Natural killer cell treated with Interleukin-12 subunit alpha and Interleukin-12 subunit beta and Interleukin-15 and Interleukin-18, amount 100 ng/mL, for 72 hours (primary cell): ENCODE measurements at regions not wholly inside any gene's neighbourhood (a gene's known extent, or its start where the extent isn't known, plus 50 kb on each side); places are given as distances from the start of the nearest gene placed in this dataset.
"Not testable (repeated sequence)": the region's sequence is repeated elsewhere in the genome, so short reads cannot be mapped to it uniquely, and the experiment has no call there.

Source experiments
- ATAC-seq, 2 donors: fragments of 150-1000 bp; cut with Tn5 transposase in 1 of 2; sonication (Bioruptor Pico), chemical (Tn5 transposase) in 1 of 2; 2 replicates each; pipeline ENCODE4 v1.10.0; 2021
- DNase-seq: peaks from one replicate; pipeline ENCODE4 v3.0.0; 2022; ENCODE audit warnings: low spot score
- H3K27ac Mint-ChIP-seq, 2 donors: 1 replicate in 1 of 2; 2 replicates in 1 of 2; pipeline ENCODE4 v1.8.0; 2022; ENCODE audit warnings: mixed read lengths in 2 of 2, mild to moderate bottlenecking in 1 of 2, moderate library complexity in 1 of 2
- H3K27me3 Mint-ChIP-seq, 2 donors: 1 replicate in 1 of 2; 2 replicates in 1 of 2; pipeline ENCODE4 v1.8.0; 2022; ENCODE audit warnings: mixed read lengths in 2 of 2
- H3K36me3 Mint-ChIP-seq: one replicate; pipeline ENCODE4 v1.8.0; 2022; ENCODE audit warnings: mixed read lengths
- H3K4me1 Mint-ChIP-seq, 2 donors: 1 replicate in 1 of 2; 2 replicates in 1 of 2; pipeline ENCODE4 v1.8.0; 2022; ENCODE audit warnings: low read depth in 2 of 2, mixed read lengths in 2 of 2, mild to moderate bottlenecking in 1 of 2
- H3K4me3 Mint-ChIP-seq: one replicate; pipeline ENCODE4 v1.8.0; 2022; ENCODE audit warnings: mixed read lengths
- H3K9me3 Mint-ChIP-seq: 2 replicates; pipeline ENCODE4 v1.8.0; 2022; ENCODE audit warnings: mixed read lengths

GRCh38 chr1:244140420-244140819 lies 89.3 kb downstream of the ZBTB18 start:
- no peak for ATAC-seq
- Mint-ChIP-seq H3K4me1 (peaks cover 0 to 9% of the 10 kb centered on the region in 2 donors), H3K27me3 (peaks cover 16 to 37% of the 10 kb centered on the region in 2 donors), H3K27ac (no peak overlapping the region), H3K9me3 (no peaks in the 10 kb centered on the region), H3K36me3 (no peaks in the 10 kb centered on the region), H3K4me3 (no peak overlapping the region)
- no peak for DNase-seq

DNA sequence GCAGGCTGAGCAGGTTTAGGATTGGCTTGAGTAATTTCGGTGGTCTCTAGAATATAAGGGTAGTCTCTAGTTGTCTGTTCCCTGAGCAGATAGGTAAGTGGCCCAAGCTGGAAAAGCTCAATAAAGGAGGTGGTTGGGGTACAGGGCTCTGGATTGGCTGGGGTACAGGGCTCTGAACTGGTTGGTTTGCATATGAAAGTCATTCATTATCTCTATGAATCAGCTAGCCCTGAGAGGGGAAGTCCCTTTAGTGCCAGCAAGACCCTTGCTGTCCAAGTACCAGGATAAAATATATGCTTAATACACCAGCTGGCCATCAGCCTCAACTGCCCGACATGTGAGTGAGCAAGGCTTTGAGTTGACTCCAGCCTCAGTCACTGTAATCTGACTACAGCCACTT lies 93.0 kb downstream of the ZBTB18 start:
- H3K27me3 Mint-ChIP-seq: peaks cover 13 to 51% of the 10 kb centered on the region in 2 donors
- H3K9me3 Mint-ChIP-seq: no peaks in the 10 kb centered on the region
- no peaks in the 10 kb centered on the region for H3K4me1 Mint-ChIP-seq
- no peak overlapping the region for H3K4me3 Mint-ChIP-seq
- H3K27ac Mint-ChIP-seq: no peak overlapping the region
- DNase-seq (no peak), ATAC-seq (peak in 1 of 2 donors; percentile 20)
- H3K36me3 Mint-ChIP-seq: no peaks in the 10 kb centered on the region

- Mint-ChIP-seq H3K4me3 (no peak overlapping the region), H3K4me1 (no peaks in the 10 kb centered on the region), H3K9me3 (no peaks in the 10 kb centered on the region), H3K27ac (no peak overlapping the region), H3K36me3 (no peaks in the 10 kb centered on the region), H3K27me3 (peaks cover 7 to 16% of the 10 kb centered on the region in 2 donors)
- DNase-seq (no peak), ATAC-seq (no peak)
Observed at GRCh38 chr1:244150071-244150470, 99.0 kb downstream of the ZBTB18 start.

DNA sequence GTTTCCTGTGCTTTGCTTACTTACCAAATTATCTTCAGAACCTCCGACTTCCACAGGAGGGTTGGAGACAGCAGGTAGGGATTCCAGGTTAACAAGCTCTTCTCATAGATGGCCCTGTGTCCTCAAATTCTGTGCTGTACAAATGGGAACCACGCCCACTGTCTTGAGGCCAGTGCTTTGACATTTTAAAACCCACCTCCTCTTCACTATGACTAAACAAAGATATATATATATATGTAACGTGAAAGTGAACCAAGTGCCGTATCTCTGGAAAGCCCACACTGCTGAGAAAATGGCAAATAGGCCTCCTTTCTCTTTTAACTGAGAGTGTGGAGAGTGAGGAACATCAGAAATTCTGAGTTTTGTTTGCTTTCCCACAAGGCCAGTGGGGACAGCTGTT lies 99.6 kb downstream of the ZBTB18 start:
- Mint-ChIP-seq H3K4me3 (no peak overlapping the region), H3K36me3 (no peaks in the 10 kb centered on the region), H3K9me3 (no peaks in the 10 kb centered on the region), H3K27me3 (peaks cover 8 to 14% of the 10 kb centered on the region in 2 donors), H3K27ac (no peak overlapping the region), H3K4me1 (no peaks in the 10 kb centered on the region)
- ATAC-seq (no peak), DNase-seq (no peak)

- Mint-ChIP-seq H3K4me3 (no peak overlapping the region), H3K27ac (no peak overlapping the region), H3K4me1 (no peaks in the 10 kb centered on the region), H3K27me3 (peaks cover 10 to 16% of the 10 kb centered on the region in 2 donors), H3K36me3 (no peaks in the 10 kb centered on the region), H3K9me3 (no peaks in the 10 kb centered on the region)
- no peak for DNase-seq
- no peak for ATAC-seq
Observed at GRCh38 chr1:244151537-244151936, 100.5 kb downstream of the ZBTB18 start.

GRCh38 chr1:244154508-244154871 lies 103.4 kb downstream of the ZBTB18 start:
- Mint-ChIP-seq H3K4me3 (no peak overlapping the region), H3K36me3 (no peaks in the 10 kb centered on the region), H3K27ac (no peak overlapping the region), H3K9me3 (no peaks in the 10 kb centered on the region), H3K4me1 (no peaks in the 10 kb centered on the region), H3K27me3 (peaks cover 10 to 19% of the 10 kb centered on the region in 2 donors)
- no peak for DNase-seq
- no peak for ATAC-seq

GRCh38 chr1:244154872-244155531 lies 103.9 kb downstream of the ZBTB18 start:
- no peaks in the 10 kb centered on the region for H3K9me3 Mint-ChIP-seq
- no peaks in the 10 kb centered on the region for H3K4me1 Mint-ChIP-seq
- H3K4me3 Mint-ChIP-seq: no peak overlapping the region
- peak; percentile 9 to 63 for ATAC-seq
- peaks cover 10 to 19% of the 10 kb centered on the region in 2 donors for H3K27me3 Mint-ChIP-seq
- no peak overlapping the region for H3K27ac Mint-ChIP-seq
- H3K36me3 Mint-ChIP-seq: no peaks in the 10 kb centered on the region
- DNase-seq: no peak

DNA sequence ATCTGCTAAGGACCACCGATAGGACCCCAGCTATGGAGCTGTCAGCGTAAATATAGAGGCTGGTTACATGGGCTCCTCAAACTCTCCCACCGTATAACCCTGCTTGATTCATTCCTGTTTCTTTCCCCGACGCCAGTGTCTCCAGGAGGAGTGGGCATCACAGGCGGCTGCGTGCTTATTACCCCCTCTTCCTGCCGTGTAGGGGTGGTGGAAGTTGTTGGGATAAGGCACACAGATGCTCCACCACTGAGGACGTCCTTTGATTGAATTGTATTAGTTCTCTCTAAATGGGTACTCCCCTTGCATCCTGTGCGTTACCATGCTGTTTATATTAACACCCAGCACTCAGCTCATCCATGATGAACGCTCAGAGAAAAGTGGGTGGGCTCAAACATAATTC lies 104.6 kb downstream of the ZBTB18 start:
- H3K9me3 Mint-ChIP-seq: no peaks in the 10 kb centered on the region
- no peak overlapping the region for H3K27ac Mint-ChIP-seq
- H3K36me3 Mint-ChIP-seq: no peaks in the 10 kb centered on the region
- ATAC-seq: no peak
- DNase-seq: no peak
- H3K27me3 Mint-ChIP-seq: peaks cover 10 to 19% of the 10 kb centered on the region in 2 donors
- no peak overlapping the region for H3K4me3 Mint-ChIP-seq
- H3K4me1 Mint-ChIP-seq: no peaks in the 10 kb centered on the region

DNA sequence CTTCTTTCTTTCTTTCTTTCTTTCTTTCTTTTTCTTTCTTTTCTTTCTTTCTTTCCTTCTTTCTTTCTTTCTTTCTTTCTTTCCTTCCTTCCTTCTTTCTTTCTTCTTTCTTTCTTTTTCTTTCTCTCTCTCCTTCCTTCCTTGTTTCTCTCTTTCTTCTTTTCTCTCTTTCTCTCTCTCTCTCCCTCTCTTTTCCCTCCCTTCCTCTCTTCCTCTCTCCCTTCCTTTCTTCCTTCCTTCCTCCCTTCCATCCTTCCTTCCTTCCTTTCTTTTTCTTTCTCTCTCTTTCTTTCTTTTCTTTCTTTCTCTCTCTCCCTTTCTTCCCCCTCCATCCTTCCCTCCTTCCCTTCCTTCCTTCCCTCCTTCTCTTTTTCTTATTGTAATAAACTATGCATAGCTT lies 105.5 kb downstream of the ZBTB18 start:
- H3K9me3 Mint-ChIP-seq, H3K4me1 Mint-ChIP-seq, H3K4me3 Mint-ChIP-seq, DNase-seq, H3K27ac Mint-ChIP-seq, H3K36me3 Mint-ChIP-seq, ATAC-seq: not testable (repeated sequence)
- H3K27me3 Mint-ChIP-seq: peaks cover 10 to 19% of the 10 kb centered on the region in 2 donors

- H3K36me3 Mint-ChIP-seq: no peaks in the 10 kb centered on the region
- no peak for ATAC-seq
- no peak for DNase-seq
- H3K27me3 Mint-ChIP-seq: peaks cover 13 to 25% of the 10 kb centered on the region in 2 donors
- no peaks in the 10 kb centered on the region for H3K9me3 Mint-ChIP-seq
- H3K4me1 Mint-ChIP-seq: no peaks in the 10 kb centered on the region
- H3K27ac Mint-ChIP-seq: no peak overlapping the region
- no peak overlapping the region for H3K4me3 Mint-ChIP-seq
Observed at GRCh38 chr1:244157731-244158438, 106.8 kb downstream of the ZBTB18 start.

- Mint-ChIP-seq H3K27ac (no peak overlapping the region), H3K4me1 (no peaks in the 10 kb centered on the region), H3K4me3 (no peak overlapping the region), H3K36me3 (no peaks in the 10 kb centered on the region), H3K9me3 (no peaks in the 10 kb centered on the region), H3K27me3 (peaks cover 14 to 28% of the 10 kb centered on the region in 2 donors)
- ATAC-seq (no peak), DNase-seq (no peak)
Observed at GRCh38 chr1:244159646-244160045, 108.6 kb downstream of the ZBTB18 start.

DNA sequence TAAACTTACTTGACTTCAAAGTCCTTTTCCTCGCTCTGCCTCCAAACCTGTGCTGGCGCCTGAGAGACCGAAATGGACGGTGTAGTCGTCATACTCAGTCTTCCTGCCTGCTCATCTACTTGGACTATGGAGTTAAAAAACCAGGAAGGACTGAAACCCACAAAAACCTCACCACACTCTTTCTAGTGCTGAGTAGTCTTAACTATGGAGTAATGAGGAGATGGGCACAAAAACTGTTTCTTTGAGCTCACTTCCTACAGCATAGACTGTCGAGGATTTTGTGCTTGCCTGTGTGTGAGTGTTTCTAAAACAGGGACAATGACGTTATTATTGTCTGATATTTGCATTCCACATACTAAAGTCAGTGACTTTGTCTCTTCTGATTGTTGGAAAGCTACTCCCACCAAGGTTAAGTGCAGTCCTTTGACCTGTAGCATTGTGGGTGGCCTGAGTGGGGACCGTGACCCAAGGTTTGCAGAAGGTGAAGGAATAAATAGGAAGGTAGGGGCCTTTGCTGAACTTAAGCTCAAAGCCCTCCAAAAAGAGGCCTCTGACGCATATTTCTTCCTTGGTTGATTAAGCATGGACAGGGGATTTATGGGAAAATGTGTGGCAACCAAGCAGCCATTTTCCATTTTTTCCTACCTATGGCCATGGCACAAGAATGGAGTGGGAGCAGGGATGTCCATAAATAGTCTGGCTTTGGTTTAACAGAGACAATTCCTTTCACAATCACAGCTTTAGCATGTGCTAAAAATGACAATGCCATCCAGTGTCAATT lies 109.6 kb downstream of the ZBTB18 start:
- H3K4me1 Mint-ChIP-seq: no peaks in the 10 kb centered on the region
- no peak overlapping the region for H3K27ac Mint-ChIP-seq
- H3K27me3 Mint-ChIP-seq: peaks cover 10 to 26% of the 10 kb centered on the region in 2 donors
- ATAC-seq (no peak), DNase-seq (no peak)
- H3K36me3 Mint-ChIP-seq: no peaks in the 10 kb centered on the region
- H3K4me3 Mint-ChIP-seq: no peak overlapping the region
- no peaks in the 10 kb centered on the region for H3K9me3 Mint-ChIP-seq

GRCh38 chr1:244161236-244161510 lies 110.1 kb downstream of the ZBTB18 start:
- no peaks in the 10 kb centered on the region for H3K9me3 Mint-ChIP-seq
- H3K4me1 Mint-ChIP-seq: no peaks in the 10 kb centered on the region
- no peak overlapping the region for H3K4me3 Mint-ChIP-seq
- DNase-seq (no peak), ATAC-seq (no peak)
- no peaks in the 10 kb centered on the region for H3K36me3 Mint-ChIP-seq
- H3K27ac Mint-ChIP-seq: no peak overlapping the region
- H3K27me3 Mint-ChIP-seq: peaks cover 8 to 21% of the 10 kb centered on the region in 2 donors

GRCh38 chr1:244162786-244163530 lies 111.9 kb downstream of the ZBTB18 start:
- Mint-ChIP-seq H3K4me3 (no peak overlapping the region), H3K9me3 (no peaks in the 10 kb centered on the region), H3K27me3 (peaks cover 8% of the 10 kb centered on the region in 2 donors), H3K27ac (no peak overlapping the region), H3K4me1 (no peaks in the 10 kb centered on the region), H3K36me3 (no peaks in the 10 kb centered on the region)
- DNase-seq (no peak), ATAC-seq (no peak)
